ENCODE measurements at regions not wholly inside any gene's neighbourhood (a gene's known extent, or its start where the extent isn't known, plus 50 kb on each side); places are given as distances from the start of the nearest gene placed in this dataset.

DNA sequence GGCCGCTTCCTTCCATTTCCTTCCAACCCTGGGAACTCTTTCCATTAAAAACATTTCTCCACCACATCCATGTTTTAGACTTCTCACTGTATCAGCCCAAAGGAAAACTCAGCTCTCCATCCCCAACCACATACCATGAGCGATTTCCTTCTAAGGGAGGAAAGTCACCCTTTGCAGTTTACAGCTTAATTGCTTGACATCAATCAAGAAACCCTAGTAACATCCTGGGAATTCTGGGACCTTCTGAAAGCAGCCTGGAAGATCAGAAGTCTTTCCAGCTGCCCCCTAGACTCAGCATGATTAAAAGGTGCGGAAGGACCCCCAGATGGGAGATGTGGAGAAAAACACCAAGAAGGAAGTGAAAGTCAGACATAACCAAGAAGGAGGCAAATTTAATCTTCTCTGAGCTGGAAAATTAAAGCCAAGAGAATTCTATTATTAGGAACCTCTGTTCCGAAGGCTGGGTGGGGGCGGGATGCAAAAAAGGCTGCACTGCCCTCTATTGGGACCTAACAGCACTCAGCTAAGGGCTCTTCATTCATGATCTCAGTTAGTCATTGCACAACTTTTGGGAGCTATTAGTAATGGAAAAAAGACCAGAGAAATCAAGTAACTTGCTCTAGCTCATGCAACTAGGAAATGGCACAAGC is 73.3 kb upstream of the PLXNC1 start:
- TF ChIP-seq POLR2AphosphoS5 (IDR thresholded peaks at IDR 0.05), result peak; percentile 56
- TF ChIP-seq, protein P1, sequence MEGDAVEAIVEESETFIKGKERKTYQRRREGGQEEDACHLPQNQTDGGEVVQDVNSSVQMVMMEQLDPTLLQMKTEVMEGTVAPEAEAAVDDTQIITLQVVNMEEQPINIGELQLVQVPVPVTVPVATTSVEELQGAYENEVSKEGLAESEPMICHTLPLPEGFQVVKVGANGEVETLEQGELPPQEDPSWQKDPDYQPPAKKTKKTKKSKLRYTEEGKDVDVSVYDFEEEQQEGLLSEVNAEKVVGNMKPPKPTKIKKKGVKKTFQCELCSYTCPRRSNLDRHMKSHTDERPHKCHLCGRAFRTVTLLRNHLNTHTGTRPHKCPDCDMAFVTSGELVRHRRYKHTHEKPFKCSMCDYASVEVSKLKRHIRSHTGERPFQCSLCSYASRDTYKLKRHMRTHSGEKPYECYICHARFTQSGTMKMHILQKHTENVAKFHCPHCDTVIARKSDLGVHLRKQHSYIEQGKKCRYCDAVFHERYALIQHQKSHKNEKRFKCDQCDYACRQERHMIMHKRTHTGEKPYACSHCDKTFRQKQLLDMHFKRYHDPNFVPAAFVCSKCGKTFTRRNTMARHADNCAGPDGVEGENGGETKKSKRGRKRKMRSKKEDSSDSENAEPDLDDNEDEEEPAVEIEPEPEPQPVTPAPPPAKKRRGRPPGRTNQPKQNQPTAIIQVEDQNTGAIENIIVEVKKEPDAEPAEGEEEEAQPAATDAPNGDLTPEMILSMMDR (IDR thresholded peaks at IDR 0.05), result peak in 3 of 4 experiments; percentile 46 to 57 (median 57)
